ENCODE measurements at regions not wholly inside any gene's neighbourhood (a gene's known extent, or its start where the extent isn't known, plus 50 kb on each side); places are given as distances from the start of the nearest gene placed in this dataset.

DNA sequence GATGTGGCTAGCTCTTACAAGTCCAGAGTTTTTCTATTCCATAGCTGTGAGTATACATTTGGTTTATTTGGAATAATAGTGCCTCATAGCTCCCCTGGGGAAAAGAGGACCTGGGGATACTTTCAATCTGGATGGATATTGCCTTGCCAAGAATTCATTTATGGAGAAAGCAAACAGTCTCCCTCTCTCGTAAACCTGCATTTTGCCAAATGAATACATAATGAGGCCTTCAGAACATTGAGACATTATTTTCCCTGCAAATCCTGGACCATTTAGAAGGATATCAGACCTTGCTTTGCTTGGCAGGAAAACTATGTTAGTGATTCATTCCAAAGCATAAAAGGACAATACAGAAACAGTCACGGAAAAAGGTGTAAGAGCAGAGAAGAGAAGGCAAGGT lies 569.6 kb upstream of the BRINP1 start:
- TF ChIP-seq, protein P1, sequence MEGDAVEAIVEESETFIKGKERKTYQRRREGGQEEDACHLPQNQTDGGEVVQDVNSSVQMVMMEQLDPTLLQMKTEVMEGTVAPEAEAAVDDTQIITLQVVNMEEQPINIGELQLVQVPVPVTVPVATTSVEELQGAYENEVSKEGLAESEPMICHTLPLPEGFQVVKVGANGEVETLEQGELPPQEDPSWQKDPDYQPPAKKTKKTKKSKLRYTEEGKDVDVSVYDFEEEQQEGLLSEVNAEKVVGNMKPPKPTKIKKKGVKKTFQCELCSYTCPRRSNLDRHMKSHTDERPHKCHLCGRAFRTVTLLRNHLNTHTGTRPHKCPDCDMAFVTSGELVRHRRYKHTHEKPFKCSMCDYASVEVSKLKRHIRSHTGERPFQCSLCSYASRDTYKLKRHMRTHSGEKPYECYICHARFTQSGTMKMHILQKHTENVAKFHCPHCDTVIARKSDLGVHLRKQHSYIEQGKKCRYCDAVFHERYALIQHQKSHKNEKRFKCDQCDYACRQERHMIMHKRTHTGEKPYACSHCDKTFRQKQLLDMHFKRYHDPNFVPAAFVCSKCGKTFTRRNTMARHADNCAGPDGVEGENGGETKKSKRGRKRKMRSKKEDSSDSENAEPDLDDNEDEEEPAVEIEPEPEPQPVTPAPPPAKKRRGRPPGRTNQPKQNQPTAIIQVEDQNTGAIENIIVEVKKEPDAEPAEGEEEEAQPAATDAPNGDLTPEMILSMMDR (IDR thresholded peaks at IDR 0.05): no peak
- TF ChIP-seq POLR2A (IDR thresholded peaks at IDR 0.05): no peak
